ENCODE measurements at regions not wholly inside any gene's neighbourhood (a gene's known extent, or its start where the extent isn't known, plus 50 kb on each side); places are given as distances from the start of the nearest gene placed in this dataset.

DNA sequence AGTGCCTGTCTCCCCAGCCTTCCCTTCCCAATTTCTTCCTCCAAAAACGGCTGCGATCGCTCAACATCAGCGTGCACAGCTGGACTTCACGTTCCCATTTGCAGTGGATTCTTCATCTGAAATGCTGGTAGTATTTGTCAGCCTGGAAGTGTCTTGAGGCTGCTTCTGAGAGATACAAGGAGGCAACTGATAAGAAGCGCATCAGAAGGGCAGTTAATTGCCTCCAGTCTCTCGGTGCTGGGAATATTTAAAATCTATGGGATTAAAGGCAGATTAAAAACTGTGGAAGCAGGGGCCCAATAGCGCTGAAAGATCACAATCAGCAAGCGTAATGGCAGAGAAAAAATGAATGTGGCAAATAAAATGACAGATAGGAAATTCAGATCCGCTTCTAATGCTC lies 450.0 kb downstream of the GATA3 start:
- DNase-seq: no peak

- DNase-seq: no peak
These were observed 452.7 kb downstream of the GATA3 start for GRCh38 chr10:8507156-8507555.

GRCh38 chr10:8508882-8509281 lies 454.4 kb downstream of the GATA3 start:
- DNase-seq: no peak

GRCh38 chr10:8510471-8510870 lies 456.0 kb downstream of the GATA3 start:
- DNase-seq: no peak

- no peak for DNase-seq
These were observed 456.5 kb downstream of the GATA3 start for GRCh38 chr10:8511026-8511425.

DNA sequence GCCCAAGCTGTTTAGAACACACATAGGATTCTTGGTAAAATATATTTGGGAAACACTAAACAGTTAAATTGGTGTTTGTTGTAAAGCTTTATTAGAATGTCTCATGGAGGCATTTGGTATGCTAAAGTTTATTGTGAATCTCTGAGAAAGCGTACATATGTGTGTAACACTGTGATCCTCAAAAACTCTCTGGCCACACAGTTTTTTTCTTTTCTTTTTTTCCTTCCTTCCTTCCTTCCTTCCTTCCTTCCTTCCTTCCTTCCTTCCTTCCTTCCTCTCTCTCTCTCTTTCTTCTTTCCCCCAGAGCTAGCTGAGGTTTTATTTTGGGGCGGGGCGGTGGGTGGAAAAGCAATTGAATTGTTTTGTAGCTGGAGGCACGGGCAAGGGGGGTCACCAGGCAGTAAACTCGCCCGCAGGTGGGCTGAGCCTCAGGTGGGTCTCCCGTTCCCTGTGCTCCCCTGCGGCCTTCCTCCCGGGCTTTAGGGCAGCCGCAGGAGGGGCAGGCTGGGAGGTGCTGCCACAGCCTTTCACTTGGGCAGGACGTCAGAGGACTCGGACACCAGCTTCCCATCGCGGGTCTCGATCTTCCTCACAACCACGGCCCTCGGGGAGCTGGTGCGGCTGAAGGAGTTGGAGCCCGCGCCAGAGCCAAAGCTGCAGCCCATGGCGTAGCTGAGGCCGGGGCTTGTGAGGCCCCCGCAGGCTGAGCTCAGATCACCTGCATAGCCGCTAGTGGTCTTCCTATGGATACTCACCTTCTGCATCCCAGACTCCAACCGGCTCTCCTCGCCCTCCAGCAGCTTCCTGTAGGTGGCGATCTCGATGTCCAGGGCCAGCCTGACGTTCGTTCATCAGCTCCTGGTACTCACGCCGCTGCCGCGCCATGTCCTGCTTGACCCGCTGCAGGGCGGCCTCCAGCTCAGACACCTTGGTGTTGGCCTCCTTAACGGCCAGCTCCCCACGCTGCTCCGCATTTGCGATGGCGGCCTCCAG lies 459.0 kb downstream of the GATA3 start:
- no peak for DNase-seq

- no peak for DNase-seq
These were observed 465.9 kb downstream of the GATA3 start for GRCh38 chr10:8520382-8520781.

GRCh38 chr10:8527773-8528172 lies 473.3 kb downstream of the GATA3 start:
- no peak for DNase-seq

DNA sequence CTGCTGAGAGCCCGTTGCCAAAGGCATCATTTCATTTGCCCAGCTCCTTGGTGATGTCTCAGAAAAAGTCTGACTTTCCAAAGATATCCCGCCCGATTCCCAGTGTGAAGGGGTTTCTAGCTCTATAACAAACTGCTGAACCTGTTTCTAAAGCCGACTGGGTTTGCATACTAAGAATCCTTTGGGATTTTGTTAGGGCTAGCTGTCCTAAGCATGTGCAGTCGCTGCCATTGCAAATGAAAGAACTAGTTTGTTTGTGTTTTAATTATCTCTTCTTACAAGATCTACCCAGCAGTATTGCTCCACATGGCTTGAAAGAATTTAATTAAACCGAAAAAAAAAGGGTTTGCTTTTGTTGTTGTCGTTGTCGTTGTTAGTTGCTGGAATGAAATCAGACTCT lies 476.6 kb downstream of the GATA3 start:
- no peak for DNase-seq

DNA sequence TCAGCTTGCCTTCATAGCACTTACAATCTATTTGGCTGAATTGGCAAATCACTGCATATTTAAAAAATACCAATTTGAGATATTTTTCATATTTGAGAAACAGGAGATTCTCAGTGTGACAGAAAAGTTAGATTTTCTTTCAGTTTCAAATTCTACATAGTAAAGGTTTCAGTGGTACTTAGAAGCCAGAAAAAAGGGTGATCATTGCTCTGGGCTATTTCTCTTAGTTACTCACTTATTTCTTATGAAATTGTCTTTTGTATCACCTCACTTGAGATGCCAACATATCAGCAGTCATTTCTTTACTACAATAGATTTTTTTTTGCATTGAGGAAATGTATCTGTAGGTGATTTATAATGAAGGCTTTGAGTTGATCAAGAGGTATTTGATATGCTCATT lies 478.2 kb downstream of the GATA3 start:
- DNase-seq: no peak

DNA sequence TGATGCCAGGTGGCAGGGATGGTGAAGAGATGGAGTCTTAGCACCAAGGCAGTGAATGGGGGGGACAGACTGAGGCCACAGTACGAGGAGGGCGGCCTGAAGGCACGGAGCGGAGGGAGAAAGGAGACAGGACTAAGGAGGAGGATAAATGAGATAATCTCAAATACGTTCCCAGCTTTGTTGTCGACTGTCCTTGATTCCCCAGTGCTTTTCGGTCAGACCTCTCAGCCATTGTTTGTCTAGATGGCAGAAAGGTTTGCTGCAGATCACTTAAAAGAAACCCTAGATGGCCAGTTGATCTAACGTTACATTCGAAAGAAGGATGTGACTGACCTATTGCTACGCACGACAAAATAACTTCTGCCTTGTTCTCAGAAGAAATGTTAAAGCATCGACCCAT lies 479.0 kb downstream of the GATA3 start:
- no peak for DNase-seq

DNA sequence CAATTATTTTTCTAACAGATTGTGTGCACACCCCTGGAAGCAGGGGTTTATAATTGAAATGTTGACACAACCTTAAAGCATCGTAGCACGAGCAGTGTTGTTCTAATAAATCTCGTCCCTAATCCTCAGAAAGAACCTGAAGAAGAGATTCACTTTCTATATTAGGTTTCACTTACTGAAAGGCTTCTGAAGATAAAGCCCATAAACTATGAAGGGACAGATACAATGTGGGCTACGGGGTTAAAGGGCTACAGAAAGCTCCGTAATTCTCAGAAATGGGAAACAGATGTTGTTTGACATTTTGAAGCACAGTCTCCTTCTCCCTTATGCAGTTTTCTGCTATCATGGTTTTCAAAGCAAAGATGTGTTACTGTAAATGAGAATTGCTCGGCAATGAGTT lies 479.6 kb downstream of the GATA3 start:
- no peak for DNase-seq

GRCh38 chr10:8534891-8535290 lies 480.4 kb downstream of the GATA3 start:
- DNase-seq: no peak

- DNase-seq: no peak
These were observed 484.6 kb downstream of the GATA3 start for GRCh38 chr10:8539056-8539455.

- no peak for DNase-seq
These were observed 489.0 kb downstream of the GATA3 start for GRCh38 chr10:8543361-8544056.

DNA sequence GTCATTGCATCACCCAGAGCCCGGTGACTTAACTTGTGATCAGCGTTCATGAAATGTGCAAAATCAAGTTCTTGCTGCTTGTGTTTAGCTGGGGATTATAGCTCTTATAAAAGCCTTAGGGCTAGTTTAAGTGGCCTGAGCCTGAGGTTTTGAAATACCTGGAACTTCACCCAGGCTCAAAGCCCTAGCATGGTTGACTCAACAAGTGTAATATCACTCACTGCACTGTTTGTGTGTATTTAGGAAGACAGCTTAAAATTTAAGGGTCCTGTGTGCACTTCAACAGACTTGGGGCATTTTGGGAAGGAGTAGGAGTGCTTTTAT lies 489.5 kb downstream of the GATA3 start:
- DNase-seq: no peak

GRCh38 chr10:8544500-8544899 lies 490.0 kb downstream of the GATA3 start:
- DNase-seq: no peak

- no peak for DNase-seq
These were observed 500.1 kb downstream of the GATA3 start for GRCh38 chr10:8554574-8554973.

- DNase-seq: no peak
These were observed 501.8 kb downstream of the GATA3 start for GRCh38 chr10:8556321-8556720.

- DNase-seq: no peak
These were observed 509.0 kb downstream of the GATA3 start for GRCh38 chr10:8563478-8563877.

- no peak for DNase-seq
These were observed 512.2 kb downstream of the GATA3 start for GRCh38 chr10:8566737-8567136.

GRCh38 chr10:8568401-8568800 lies 513.9 kb downstream of the GATA3 start:
- no peak for DNase-seq

DNA sequence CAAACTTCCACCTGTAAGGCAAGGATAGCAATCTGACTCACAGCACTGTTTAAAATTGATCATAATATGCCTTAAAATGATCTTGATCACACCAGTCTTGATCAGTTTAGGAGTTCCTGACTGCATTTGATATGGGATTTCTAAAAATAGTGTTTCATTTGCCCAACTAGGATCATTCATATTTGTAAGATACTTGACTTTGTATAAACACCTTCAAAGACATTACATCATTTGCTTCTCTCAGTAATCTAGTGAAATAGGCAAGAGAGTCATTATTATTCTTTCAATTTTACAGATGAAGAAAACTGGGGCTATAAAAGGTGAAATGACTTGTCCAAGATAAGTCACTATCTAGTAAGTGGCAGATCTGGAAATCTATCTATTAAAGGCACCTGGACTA lies 521.1 kb downstream of the GATA3 start:
- no peak for DNase-seq

DNA sequence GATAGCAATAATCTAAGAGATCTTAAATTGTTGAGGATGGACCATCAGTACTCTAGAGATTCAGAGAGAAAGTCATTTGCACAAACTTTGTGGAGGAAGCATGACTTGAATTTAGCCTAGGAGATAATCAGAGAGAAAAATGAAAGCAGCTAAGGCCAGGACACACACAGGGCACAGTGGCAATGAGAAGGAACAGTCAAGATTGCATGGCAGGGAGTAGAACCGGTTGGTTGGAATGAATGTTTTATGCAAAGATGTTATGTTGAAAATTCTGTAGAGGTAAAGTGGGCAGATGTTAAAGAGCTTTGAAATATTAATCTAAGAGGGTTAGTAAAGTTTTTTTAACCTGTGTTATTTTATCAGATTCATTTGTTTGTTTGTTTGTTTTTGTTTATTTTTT lies 521.8 kb downstream of the GATA3 start:
- DNase-seq: no peak

- DNase-seq: no peak
These were observed 522.4 kb downstream of the GATA3 start for GRCh38 chr10:8576911-8577310.
